22Rv1 (cell line): ENCODE measurements at regions not wholly inside any gene's neighbourhood (a gene's known extent, or its start where the extent isn't known, plus 50 kb on each side); places are given as distances from the start of the nearest gene placed in this dataset.

Source experiments
- ZFX ChIP-seq: fragments of 450-650 bp; IDR thresholded peaks from 2 replicates; pipeline ENCODE4 v1.6.1; 2017; ENCODE audit warnings: antibody characterized with exemption, borderline replicate concordance
- TF ChIP-seq, protein P1 (sequence below): fragments of 450-650 bp; IDR thresholded peaks from 2 replicates; pipeline ENCODE4 v1.5.1; 2017; ENCODE audit warnings: mild to moderate bottlenecking

DNA sequence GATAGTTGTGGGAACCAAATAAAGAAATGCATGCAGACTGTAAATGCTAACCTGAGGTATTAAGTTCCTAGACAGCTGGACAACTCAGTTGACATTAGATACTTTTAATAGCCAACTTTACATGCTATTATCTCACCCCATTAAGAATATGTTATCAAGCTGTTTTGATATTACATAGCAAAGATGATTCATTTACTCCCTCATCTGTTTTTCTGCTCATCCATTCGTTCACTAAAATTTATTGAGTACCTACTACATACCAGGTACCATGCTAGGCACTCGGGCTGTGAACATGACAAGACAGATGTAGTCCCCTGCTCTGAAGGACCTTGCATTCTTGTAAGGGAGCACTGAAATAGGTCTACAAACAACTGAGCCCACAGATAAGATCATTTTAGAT lies 192.4 kb downstream of the DACT1 start:
- TF ChIP-seq, protein P1, sequence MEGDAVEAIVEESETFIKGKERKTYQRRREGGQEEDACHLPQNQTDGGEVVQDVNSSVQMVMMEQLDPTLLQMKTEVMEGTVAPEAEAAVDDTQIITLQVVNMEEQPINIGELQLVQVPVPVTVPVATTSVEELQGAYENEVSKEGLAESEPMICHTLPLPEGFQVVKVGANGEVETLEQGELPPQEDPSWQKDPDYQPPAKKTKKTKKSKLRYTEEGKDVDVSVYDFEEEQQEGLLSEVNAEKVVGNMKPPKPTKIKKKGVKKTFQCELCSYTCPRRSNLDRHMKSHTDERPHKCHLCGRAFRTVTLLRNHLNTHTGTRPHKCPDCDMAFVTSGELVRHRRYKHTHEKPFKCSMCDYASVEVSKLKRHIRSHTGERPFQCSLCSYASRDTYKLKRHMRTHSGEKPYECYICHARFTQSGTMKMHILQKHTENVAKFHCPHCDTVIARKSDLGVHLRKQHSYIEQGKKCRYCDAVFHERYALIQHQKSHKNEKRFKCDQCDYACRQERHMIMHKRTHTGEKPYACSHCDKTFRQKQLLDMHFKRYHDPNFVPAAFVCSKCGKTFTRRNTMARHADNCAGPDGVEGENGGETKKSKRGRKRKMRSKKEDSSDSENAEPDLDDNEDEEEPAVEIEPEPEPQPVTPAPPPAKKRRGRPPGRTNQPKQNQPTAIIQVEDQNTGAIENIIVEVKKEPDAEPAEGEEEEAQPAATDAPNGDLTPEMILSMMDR = no peak
- TF ChIP-seq ZFX = no peak
